ENCODE measurements at regions not wholly inside any gene's neighbourhood (a gene's known extent, or its start where the extent isn't known, plus 50 kb on each side); places are given as distances from the start of the nearest gene placed in this dataset.

DNA sequence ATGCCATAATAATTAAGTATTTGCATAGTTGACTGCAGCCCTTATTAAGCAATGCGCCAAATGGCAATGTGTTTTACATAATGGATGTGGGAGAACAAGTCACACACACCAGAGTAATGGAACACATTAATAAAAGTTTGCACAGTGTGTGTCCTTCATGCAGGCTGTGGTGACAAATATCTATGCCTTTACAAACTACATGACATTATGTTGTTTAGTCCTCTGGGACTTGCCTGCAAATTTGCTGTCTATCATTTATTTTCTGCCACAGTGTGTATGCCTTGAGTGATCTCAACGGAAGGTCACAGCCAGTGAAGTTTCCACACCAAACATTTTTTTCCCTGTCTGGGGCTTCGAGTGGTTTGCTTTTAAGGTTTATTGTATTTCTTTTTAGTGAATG is 175.2 kb upstream of the TMEFF2 start:
- Histone ChIP-seq H3K9me3 (no peaks in the 10 kb centered on the region), H3K36me3 (no peaks in the 10 kb centered on the region), H3K27me3 (no peaks in the 10 kb centered on the region), H3K27ac (no peak overlapping the region), H3K4me3 (no peak overlapping the region), H3K4me1 (no peaks in the 10 kb centered on the region)
- intact Hi-C loops (cut with DNase I; ENCODE audit: low total_unique reads), result loop anchor here (5.0 kb wide), 1 partner anchor 817 kb away; no protein-coding TSS in a partner anchor
- TF ChIP-seq, protein P1, sequence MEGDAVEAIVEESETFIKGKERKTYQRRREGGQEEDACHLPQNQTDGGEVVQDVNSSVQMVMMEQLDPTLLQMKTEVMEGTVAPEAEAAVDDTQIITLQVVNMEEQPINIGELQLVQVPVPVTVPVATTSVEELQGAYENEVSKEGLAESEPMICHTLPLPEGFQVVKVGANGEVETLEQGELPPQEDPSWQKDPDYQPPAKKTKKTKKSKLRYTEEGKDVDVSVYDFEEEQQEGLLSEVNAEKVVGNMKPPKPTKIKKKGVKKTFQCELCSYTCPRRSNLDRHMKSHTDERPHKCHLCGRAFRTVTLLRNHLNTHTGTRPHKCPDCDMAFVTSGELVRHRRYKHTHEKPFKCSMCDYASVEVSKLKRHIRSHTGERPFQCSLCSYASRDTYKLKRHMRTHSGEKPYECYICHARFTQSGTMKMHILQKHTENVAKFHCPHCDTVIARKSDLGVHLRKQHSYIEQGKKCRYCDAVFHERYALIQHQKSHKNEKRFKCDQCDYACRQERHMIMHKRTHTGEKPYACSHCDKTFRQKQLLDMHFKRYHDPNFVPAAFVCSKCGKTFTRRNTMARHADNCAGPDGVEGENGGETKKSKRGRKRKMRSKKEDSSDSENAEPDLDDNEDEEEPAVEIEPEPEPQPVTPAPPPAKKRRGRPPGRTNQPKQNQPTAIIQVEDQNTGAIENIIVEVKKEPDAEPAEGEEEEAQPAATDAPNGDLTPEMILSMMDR (IDR thresholded peaks at IDR 0.05), result no peak
- TF ChIP-seq POLR2A (IDR thresholded peaks at IDR 0.05) (no peak), POLR2AphosphoS5 (IDR thresholded peaks at IDR 0.05) (no peak)
- no peak for DNase-seq (ENCODE audit: low spot score in 2 of 2)

DNA sequence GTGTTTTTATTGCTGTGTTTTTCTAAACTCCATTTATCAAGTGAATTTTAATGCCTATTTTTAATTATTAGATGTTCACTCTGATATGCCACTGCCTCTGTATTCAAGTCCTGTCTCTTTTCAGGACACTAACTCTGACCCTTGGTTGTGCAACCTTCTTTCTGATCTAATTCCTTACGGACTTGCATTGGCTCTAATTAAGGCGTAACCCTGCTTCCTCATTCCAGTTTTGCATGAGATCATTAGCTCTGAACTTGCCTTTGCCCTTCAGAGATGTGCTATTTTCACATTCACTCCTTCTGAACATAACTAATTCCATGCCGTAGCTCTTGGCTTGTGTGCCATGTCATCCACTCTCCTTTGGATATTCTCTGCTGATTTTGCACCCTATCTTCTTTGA is 162.5 kb upstream of the TMEFF2 start:
- Histone ChIP-seq H3K27ac (no peak overlapping the region), H3K4me1 (no peaks in the 10 kb centered on the region), H3K4me3 (no peak overlapping the region), H3K9me3 (no peaks in the 10 kb centered on the region), H3K27me3 (no peaks in the 10 kb centered on the region), H3K36me3 (no peaks in the 10 kb centered on the region)
- TF ChIP-seq POLR2A (IDR thresholded peaks at IDR 0.05), result no peak
- TF ChIP-seq, protein P1 (IDR thresholded peaks at IDR 0.05), result no peak
- TF ChIP-seq POLR2AphosphoS5 (IDR thresholded peaks at IDR 0.05), result no peak
- DNase-seq (ENCODE audit: low spot score in 2 of 2), result no peak
- intact Hi-C loops (cut with DNase I; ENCODE audit: low total_unique reads), result no loop called here

DNA sequence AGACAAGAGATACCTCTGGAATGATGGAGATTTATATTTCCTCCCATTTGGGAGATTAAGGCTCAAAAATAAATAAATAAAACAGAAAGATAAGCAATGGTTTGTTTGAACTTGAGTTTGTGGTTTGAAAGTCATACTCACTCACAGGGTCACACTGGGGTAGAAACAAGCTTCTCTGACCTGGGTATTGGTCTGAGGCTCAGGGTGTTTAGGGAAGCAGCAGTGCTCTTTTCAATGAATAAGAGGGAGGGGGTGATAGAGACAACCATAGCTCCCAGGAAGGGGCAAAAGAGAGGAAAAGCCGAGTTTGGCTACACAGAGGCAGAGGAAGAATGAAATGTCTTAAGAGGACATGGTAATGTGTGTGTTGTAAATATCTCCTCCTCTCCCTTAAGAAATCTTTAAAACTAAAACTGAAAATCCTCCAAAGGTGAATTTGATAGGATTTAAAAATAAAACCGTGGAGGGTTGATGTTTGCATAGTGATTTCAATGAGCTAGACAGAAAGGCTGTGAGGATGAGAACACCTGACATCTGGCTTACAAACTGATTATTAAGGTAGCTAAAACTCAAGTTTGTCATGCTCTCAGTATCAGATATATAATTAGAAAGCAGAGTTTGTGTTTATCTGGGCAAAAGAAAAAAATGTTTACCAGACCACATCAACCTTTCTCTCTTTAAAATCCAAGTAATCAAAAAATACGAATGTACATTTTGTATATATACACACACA is 159.9 kb upstream of the TMEFF2 start:
- TF ChIP-seq, protein P1 (IDR thresholded peaks at IDR 0.05), result no peak
- TF ChIP-seq POLR2AphosphoS5 (IDR thresholded peaks at IDR 0.05) (no peak), POLR2A (IDR thresholded peaks at IDR 0.05) (no peak)
- no peaks in the 10 kb centered on the region for H3K4me1 ChIP-seq
- H3K27ac ChIP-seq, result no peak overlapping the region
- no peak overlapping the region for H3K4me3 ChIP-seq
- H3K27me3 ChIP-seq, result no peaks in the 10 kb centered on the region
- intact Hi-C loops (cut with DNase I; ENCODE audit: low total_unique reads), result loop anchor here (5.0 kb wide), 1 partner anchor 162 kb away; the partner anchor contains the start of gene TMEFF2
- no peaks in the 10 kb centered on the region for H3K9me3 ChIP-seq
- DNase-seq (ENCODE audit: low spot score in 2 of 2), result no peak
- H3K36me3 ChIP-seq, result no peaks in the 10 kb centered on the region

DNA sequence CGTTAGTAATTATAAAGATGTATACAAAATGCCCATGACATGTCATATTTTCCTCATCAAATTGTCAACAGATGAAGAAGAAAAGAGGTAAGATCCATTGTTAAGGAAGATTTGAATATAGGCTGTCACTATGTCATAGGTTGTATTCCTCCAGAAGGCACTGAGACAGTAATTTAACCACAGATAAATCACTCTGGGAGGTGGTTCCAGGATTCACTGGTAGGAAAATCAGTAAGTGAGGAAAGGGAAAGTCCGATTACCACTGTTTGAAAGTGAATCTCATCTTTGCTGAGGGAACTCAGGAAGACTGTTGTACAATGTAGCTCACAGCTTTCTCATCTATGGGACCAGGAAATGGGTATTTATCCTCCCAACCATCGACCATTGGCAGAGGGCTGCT is 152.8 kb upstream of the TMEFF2 start:
- no peaks in the 10 kb centered on the region for H3K9me3 ChIP-seq
- TF ChIP-seq, protein P1 (IDR thresholded peaks at IDR 0.05), result no peak
- no peak for TF ChIP-seq POLR2A (IDR thresholded peaks at IDR 0.05)
- TF ChIP-seq POLR2AphosphoS5 (IDR thresholded peaks at IDR 0.05), result no peak
- H3K27ac ChIP-seq, result no peak overlapping the region
- intact Hi-C loops (cut with DNase I; ENCODE audit: low total_unique reads), result no loop called here
- H3K27me3 ChIP-seq, result no peaks in the 10 kb centered on the region
- DNase-seq (ENCODE audit: low spot score in 2 of 2), result no peak
- no peaks in the 10 kb centered on the region for H3K36me3 ChIP-seq
- H3K4me1 ChIP-seq, result no peaks in the 10 kb centered on the region
- no peak overlapping the region for H3K4me3 ChIP-seq

DNA sequence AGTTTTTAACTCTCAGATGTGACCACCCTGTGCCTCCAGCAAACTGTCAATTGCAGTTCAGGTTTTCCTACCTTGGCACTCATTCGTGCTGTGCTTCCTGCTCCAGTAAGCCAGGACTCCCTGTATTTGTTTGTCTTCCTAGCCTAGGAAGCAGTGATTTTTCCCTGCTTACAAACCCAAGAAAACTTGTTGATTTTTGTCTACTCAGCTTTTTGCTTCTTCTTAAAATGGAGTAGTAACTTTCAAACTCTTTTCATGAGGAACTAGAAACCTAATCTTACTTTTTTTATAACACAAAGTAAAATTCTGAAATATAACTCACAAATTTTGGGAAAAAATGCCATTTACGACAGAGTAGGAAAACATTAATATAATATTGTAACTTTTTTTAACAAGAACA is 150.6 kb upstream of the TMEFF2 start:
- no peak for TF ChIP-seq POLR2A (IDR thresholded peaks at IDR 0.05)
- TF ChIP-seq POLR2AphosphoS5 (IDR thresholded peaks at IDR 0.05), result no peak
- TF ChIP-seq, protein P1 (IDR thresholded peaks at IDR 0.05), result no peak
- DNase-seq (ENCODE audit: low spot score in 2 of 2), result no peak
- Histone ChIP-seq H3K9me3 (no peaks in the 10 kb centered on the region), H3K4me3 (no peak overlapping the region), H3K27me3 (no peaks in the 10 kb centered on the region), H3K4me1 (no peaks in the 10 kb centered on the region), H3K27ac (no peak overlapping the region), H3K36me3 (peaks cover 1% of the 10 kb centered on the region)
- intact Hi-C loops (cut with DNase I; ENCODE audit: low total_unique reads), result no loop called here

Data from breast epithelium (tissue), 4 donors.